DND-41 (cell line): ENCODE measurements at regions not wholly inside any gene's neighbourhood (a gene's known extent, or its start where the extent isn't known, plus 50 kb on each side); places are given as distances from the start of the nearest gene placed in this dataset.

ENCODE experiments used
- CTCF ChIP-seq: IDR thresholded peaks from 2 replicates; pipeline ENCODE4 v1.5.1; 2012; ENCODE audit warnings: borderline replicate concordance, low read length, moderate library complexity, mild to moderate bottlenecking; ENCODE audit not compliant: poor library complexity, severe bottlenecking; ENCODE audit errors: extremely low read depth
- EZH2 ChIP-seq: IDR thresholded peaks from 3 replicates; pipeline ENCODE4 v1.6.1; 2012; ENCODE audit warnings: borderline replicate concordance, low read depth, mild to moderate bottlenecking, moderate library complexity, low read length, inconsistent platforms; ENCODE audit not compliant: severe bottlenecking

GRCh38 chr22:27201741-27202140 lies 544.4 kb downstream of the MIAT start:
- TF ChIP-seq CTCF (no peak), EZH2 (no peak)
